ENCODE measurements at regions not wholly inside any gene's neighbourhood (a gene's known extent, or its start where the extent isn't known, plus 50 kb on each side); places are given as distances from the start of the nearest gene placed in this dataset.
"Not testable (repeated sequence)": the region's sequence is repeated elsewhere in the genome, so short reads cannot be mapped to it uniquely, and the experiment has no call there.

GRCh38 chr6:133047706-133048105 is 193.5 kb upstream of the EYA4 start:
- no peak for DNase-seq (ENCODE audit: low read depth)

- no peak for DNase-seq (ENCODE audit: low read depth)
These were observed 189.9 kb upstream of the EYA4 start for GRCh38 chr6:133051240-133051639.

GRCh38 chr6:133052465-133052864 is 188.7 kb upstream of the EYA4 start:
- DNase-seq (ENCODE audit: low read depth) = no peak

- DNase-seq (ENCODE audit: low read depth) = no peak
These were observed 185.7 kb upstream of the EYA4 start for GRCh38 chr6:133055441-133055966.

GRCh38 chr6:133057352-133057751 is 183.8 kb upstream of the EYA4 start:
- no peak for DNase-seq (ENCODE audit: low read depth)

- peak; percentile 68 for DNase-seq (ENCODE audit: low read depth)
These were observed 179.1 kb upstream of the EYA4 start for GRCh38 chr6:133062077-133062476.

GRCh38 chr6:133062696-133063306 is 178.4 kb upstream of the EYA4 start:
- DNase-seq (ENCODE audit: low read depth) = peak; percentile 47

- DNase-seq (ENCODE audit: low read depth) = no peak
These were observed 173.2 kb upstream of the EYA4 start for GRCh38 chr6:133067960-133068359.

- DNase-seq (ENCODE audit: low read depth) = no peak
These were observed 170.6 kb upstream of the EYA4 start for GRCh38 chr6:133070410-133071043.

GRCh38 chr6:133079901-133080300 is 161.3 kb upstream of the EYA4 start:
- no peak for DNase-seq (ENCODE audit: low read depth)

- no peak for DNase-seq (ENCODE audit: low read depth)
These were observed 157.7 kb upstream of the EYA4 start for GRCh38 chr6:133083248-133083967.

- no peak for DNase-seq (ENCODE audit: low read depth)
These were observed 155.7 kb upstream of the EYA4 start for GRCh38 chr6:133085471-133085870.

GRCh38 chr6:133085896-133086295 is 155.3 kb upstream of the EYA4 start:
- DNase-seq (ENCODE audit: low read depth) = no peak

GRCh38 chr6:133088931-133089695 is 152.0 kb upstream of the EYA4 start:
- DNase-seq (ENCODE audit: low read depth) = no peak

GRCh38 chr6:133092199-133092598 is 149.0 kb upstream of the EYA4 start:
- DNase-seq (ENCODE audit: low read depth) = no peak

GRCh38 chr6:133092771-133093170 is 148.4 kb upstream of the EYA4 start:
- no peak for DNase-seq (ENCODE audit: low read depth)

GRCh38 chr6:133093211-133093610 is 147.9 kb upstream of the EYA4 start:
- DNase-seq (ENCODE audit: low read depth) = not testable (repeated sequence)

- DNase-seq (ENCODE audit: low read depth) = no peak
These were observed 147.2 kb upstream of the EYA4 start for GRCh38 chr6:133093956-133094355.

- DNase-seq (ENCODE audit: low read depth) = no peak
These were observed 143.9 kb upstream of the EYA4 start for GRCh38 chr6:133097208-133097607.

- DNase-seq (ENCODE audit: low read depth) = peak; percentile 92
These were observed 141.6 kb upstream of the EYA4 start for GRCh38 chr6:133099573-133099972.

- DNase-seq (ENCODE audit: low read depth) = no peak
These were observed 140.3 kb upstream of the EYA4 start for GRCh38 chr6:133100865-133101264.

GRCh38 chr6:133101790-133102189 is 139.4 kb upstream of the EYA4 start:
- DNase-seq (ENCODE audit: low read depth) = peak; percentile 59
